HepG2 (cell line): ENCODE measurements at regions not wholly inside any gene's neighbourhood (a gene's known extent, or its start where the extent isn't known, plus 50 kb on each side); places are given as distances from the start of the nearest gene placed in this dataset.

Experiments
- ATAC-seq: fragments of 200-7000 bp; cut with Tn5 transposase; 3 replicates; pipeline ENCODE4 v1.9.1; 2020; ENCODE audit warnings: mild to moderate bottlenecking, moderate library complexity
- BruUV-seq: library from RNA; stranded (reverse); fragments of 400-500 nt; replicated peaks from 2 replicates; lab custom pipeline; 2021; lab: Mats Ljungman, UMichigan
- CTCF ChIA-PET: fragments of 300-600 bp; formaldehyde crosslinking; extraction: SDS; loops from one replicate; lab custom pipeline; 2021; ENCODE audit warnings: low total read pairs, inconsistent platforms, low intra/inter-chr PET ratio; lab: Yijun Ruan, JAX
- POLR2A ChIA-PET: fragments of 350-600 bp; sonication (Branson Sonifier 250); formaldehyde crosslinking; loops from one replicate; lab custom pipeline; 2020; ENCODE audit warnings: antibody characterized with exemption, inconsistent platforms; lab: Yijun Ruan, JAX
- DNase-seq: peaks from one replicate; pipeline ENCODE4 v3.0.0-alpha.2; 2015; ENCODE audit warnings: low spot score
- FAIRE-seq: peaks from 3 replicates; lab custom pipeline; 2011; peaks lifted over from hg19 to GRCh38; lab: Jason Lieb, UNC
- H2AFZ ChIP-seq: one replicate; pipeline ENCODE4 v1.6.1; 2011; ENCODE audit warnings: low read length, inconsistent platforms
- H3K27ac ChIP-seq: fragments of 300-600 bp; 3 replicates; pipeline ENCODE4 v1.8.0; 2011; ENCODE audit warnings: mixed run types, mild to moderate bottlenecking, mixed read lengths, low read length, inconsistent platforms; ENCODE audit not compliant: insufficient read depth; ENCODE audit errors: extremely low read length
- H3K27me3 ChIP-seq, 2 experiments: fragments of 200-600 bp in 1 of 2; 2 replicates in 1 of 2; 3 replicates in 1 of 2; pipeline versions ENCODE4 v1.6.0 to v1.8.0; 2011; ENCODE audit warnings: low read length in 2 of 2, mild to moderate bottlenecking in 2 of 2, moderate library complexity in 2 of 2, inconsistent platforms in 1 of 2; ENCODE audit not compliant: insufficient read depth in 2 of 2, control insufficient read depth in 1 of 2
- H3K36me3 ChIP-seq, 2 experiments: fragments of 200-600 bp in 1 of 2; replicated peaks in 1 of 2; 2 replicates in 1 of 2; 3 replicates in 1 of 2; pipeline versions ENCODE4 v1.5.1 to v1.8.0; 2011; ENCODE audit warnings: low read length in 2 of 2, inconsistent platforms in 1 of 2; ENCODE audit not compliant: insufficient read depth in 2 of 2, control insufficient read depth in 1 of 2
- H3K4me1 ChIP-seq: 2 replicates; pipeline ENCODE4 v1.5.1; 2012; ENCODE audit warnings: low read length, inconsistent platforms; ENCODE audit not compliant: insufficient read depth
- H3K4me2 ChIP-seq: 2 replicates; pipeline ENCODE4 v1.6.0; 2011; ENCODE audit warnings: low read depth, low read length, inconsistent platforms
- H3K4me3 ChIP-seq, 3 experiments: fragments of 200-600 bp in 1 of 3; sonication (generic), shearing (Covaris generic) in 1 of 3; replicated peaks in 1 of 3; 2 replicates each; pipeline ENCODE4 v1.5.1; 2011 to 2016; ENCODE audit warnings: low read length in 3 of 3, inconsistent platforms in 2 of 3, low read depth in 2 of 3, mild to moderate bottlenecking in 2 of 3, control low read depth in 1 of 3, mixed read lengths in 1 of 3; ENCODE audit not compliant: insufficient read depth in 1 of 3
- H3K79me2 ChIP-seq: one replicate; pipeline ENCODE4 v1.6.1; 2011; ENCODE audit warnings: low read length, inconsistent platforms; ENCODE audit not compliant: insufficient read depth
- H3K9ac ChIP-seq: 2 replicates; pipeline ENCODE4 v1.6.0; 2011; ENCODE audit warnings: mild to moderate bottlenecking, low read depth, low read length, inconsistent platforms; ENCODE audit not compliant: insufficient read depth
- H3K9me3 ChIP-seq: 2 replicates; pipeline ENCODE4 v1.5.1; 2012; ENCODE audit warnings: mild to moderate bottlenecking, low read length
- H4K20me1 ChIP-seq: 2 replicates; pipeline ENCODE4 v1.6.0; 2011; ENCODE audit warnings: inconsistent platforms, mild to moderate bottlenecking, low read length, moderate library complexity; ENCODE audit not compliant: insufficient read depth
- CHD2 ChIP-seq: IDR thresholded peaks from 2 replicates; pipeline ENCODE4 v1.6.1; 2011; ENCODE audit warnings: low read depth, low read length, improper control_type of control experiment
- DBP ChIP-seq: sonication (generic); formaldehyde crosslinking; IDR thresholded peaks from 2 replicates; pipeline ENCODE4 v1.4.0; 2020; ENCODE audit warnings: missing genetic modification reagents; ENCODE audit errors: not compliant biosample characterization
- GPBP1L1 ChIP-seq: sonication (generic); formaldehyde crosslinking; IDR thresholded peaks from 2 replicates; pipeline ENCODE4 v1.5.0; 2020; ENCODE audit warnings: mild to moderate bottlenecking, missing genetic modification reagents
- HMG20B ChIP-seq: conservative IDR thresholded peaks from 2 replicates; pipeline ENCODE4 v1.6.1; 2016; ENCODE audit warnings: missing genetic modification reagents, missing compliant biosample characterization
- KDM6A ChIP-seq: IDR thresholded peaks from 2 replicates; pipeline ENCODE4 v1.6.1; 2016; ENCODE audit warnings: low read depth
- MED1 ChIP-seq: sonication (generic); formaldehyde crosslinking; IDR thresholded peaks from 2 replicates; pipeline ENCODE4 v1.4.0; 2020; ENCODE audit warnings: missing genetic modification reagents
- SP140L ChIP-seq: sonication (generic); formaldehyde crosslinking; IDR thresholded peaks from 2 replicates; pipeline ENCODE4 v1.4.0; 2020; ENCODE audit warnings: missing genetic modification reagents, borderline replicate concordance
- XRCC5 ChIP-seq: fragments of 200-400 bp; formaldehyde crosslinking; optimal IDR thresholded peaks from 2 replicates; pipeline ENCODE3; 2017; ENCODE audit warnings: mild to moderate bottlenecking, low read length
- ZBTB8A ChIP-seq: sonication (generic); formaldehyde crosslinking; IDR thresholded peaks from 2 replicates; pipeline ENCODE4 v1.4.0; 2020; ENCODE audit warnings: mild to moderate bottlenecking, low read depth, missing genetic modification reagents, borderline replicate concordance
- ZNF180 ChIP-seq: sonication (generic); formaldehyde crosslinking; IDR thresholded peaks from 2 replicates; pipeline ENCODE4 v1.4.0; 2020; ENCODE audit warnings: low read depth, missing genetic modification reagents, borderline replicate concordance
- ZNF430 ChIP-seq: sonication (generic); formaldehyde crosslinking; IDR thresholded peaks from 2 replicates; pipeline ENCODE4 v1.9.0; 2021; ENCODE audit warnings: mild to moderate bottlenecking, missing genetic modification reagents
- ZNF639 ChIP-seq: conservative IDR thresholded peaks from 2 replicates; pipeline ENCODE4 v1.6.1; 2018; ENCODE audit warnings: missing genetic modification reagents
- ZNF879 ChIP-seq: sonication (generic); formaldehyde crosslinking; IDR thresholded peaks from 2 replicates; pipeline ENCODE4 v1.8.1; 2023; ENCODE audit warnings: missing genetic modification reagents
- in situ Hi-C: cut with HindIII; loops from 2 replicates; pipeline ENCODE4 v1.10.0; 2017; ENCODE audit warnings: low pct_unique_long_range_greater_than_20kb; ENCODE audit not compliant: extremely low pct_ligation_motif_present
- intact Hi-C: fragments of 100-400 bp; cut with micrococcal nuclease; formaldehyde crosslinking; loops from one replicate; pipeline ENCODE4 v1.10.0; 2022; ENCODE audit not compliant: unreplicated experiment

- Histone ChIP-seq H4K20me1 (no peaks in the 10 kb centered on the region), H3K27me3 (no peaks in the 10 kb centered on the region), H3K79me2 (no peaks in the 10 kb centered on the region), H3K9ac (no peak overlapping the region), H3K9me3 (peaks cover 30% of the 10 kb centered on the region; the same call in 1 of the 2 replicates), H3K4me2 (no peak overlapping the region), H3K36me3 (no peaks in the 10 kb centered on the region), H3K4me1 (no peaks in the 10 kb centered on the region), H2AFZ (no peak overlapping the region), H3K27ac (no peak overlapping the region), H3K4me3 (no peak overlapping the region)
- no peak for DNase-seq
- in situ Hi-C loops (no loop called here), intact Hi-C loops (no loop called here)
- TF ChIP-seq ZBTB8A (no peak), KDM6A (CRISPR knock-in tag) (no peak), ZNF639 (CRISPR knock-in tag) (no peak), DBP (CRISPR knock-in tag) (no peak), CHD2 (no peak), XRCC5 (no peak), HMG20B (CRISPR knock-in tag) (no peak), ZNF879 (CRISPR knock-in tag) (no peak), SP140L (no peak), MED1 (no peak), ZNF180 (CRISPR knock-in tag) (no peak), GPBP1L1 (CRISPR knock-in tag) (no peak), ZNF430 (CRISPR knock-in tag) (no peak)
- ATAC-seq: no peak
- no TSS peak for BruUV-seq
- no peak for FAIRE-seq
- POLR2A ChIA-PET: no interaction called here
- CTCF ChIA-PET: no interaction called here
These were observed 179.7 kb upstream of the GJE1 start for GRCh38 chr6:141953072-141953471.
